HepG2 (cell line): ENCODE measurements at regions not wholly inside any gene's neighbourhood (a gene's known extent, or its start where the extent isn't known, plus 50 kb on each side); places are given as distances from the start of the nearest gene placed in this dataset.

ENCODE experiments used
- ATAC-seq: fragments of 200-7000 bp; cut with Tn5 transposase; 3 replicates; pipeline ENCODE4 v1.9.1; 2020; ENCODE audit warnings: mild to moderate bottlenecking, moderate library complexity
- BruUV-seq: library from RNA; stranded (reverse); fragments of 400-500 nt; replicated peaks from 2 replicates; lab custom pipeline; 2021; lab: Mats Ljungman, UMichigan
- CTCF ChIA-PET: fragments of 300-600 bp; formaldehyde crosslinking; extraction: SDS; loops from one replicate; lab custom pipeline; 2021; ENCODE audit warnings: low total read pairs, inconsistent platforms, low intra/inter-chr PET ratio; lab: Yijun Ruan, JAX
- POLR2A ChIA-PET: fragments of 350-600 bp; sonication (Branson Sonifier 250); formaldehyde crosslinking; loops from one replicate; lab custom pipeline; 2020; ENCODE audit warnings: antibody characterized with exemption, inconsistent platforms; lab: Yijun Ruan, JAX
- DNase-seq: peaks from one replicate; pipeline ENCODE4 v3.0.0-alpha.2; 2015; ENCODE audit warnings: low spot score
- FAIRE-seq: peaks from 3 replicates; lab custom pipeline; 2011; peaks lifted over from hg19 to GRCh38; lab: Jason Lieb, UNC
- H2AFZ ChIP-seq: one replicate; pipeline ENCODE4 v1.6.1; 2011; ENCODE audit warnings: low read length, inconsistent platforms
- H3K27ac ChIP-seq: fragments of 300-600 bp; 3 replicates; pipeline ENCODE4 v1.8.0; 2011; ENCODE audit warnings: mixed run types, mild to moderate bottlenecking, mixed read lengths, low read length, inconsistent platforms; ENCODE audit not compliant: insufficient read depth; ENCODE audit errors: extremely low read length
- H3K27me3 ChIP-seq, 2 experiments: fragments of 200-600 bp in 1 of 2; 2 replicates in 1 of 2; 3 replicates in 1 of 2; pipeline versions ENCODE4 v1.6.0 to v1.8.0; 2011; ENCODE audit warnings: low read length in 2 of 2, mild to moderate bottlenecking in 2 of 2, moderate library complexity in 2 of 2, inconsistent platforms in 1 of 2; ENCODE audit not compliant: insufficient read depth in 2 of 2, control insufficient read depth in 1 of 2
- H3K36me3 ChIP-seq, 2 experiments: fragments of 200-600 bp in 1 of 2; replicated peaks in 1 of 2; 2 replicates in 1 of 2; 3 replicates in 1 of 2; pipeline versions ENCODE4 v1.5.1 to v1.8.0; 2011; ENCODE audit warnings: low read length in 2 of 2, inconsistent platforms in 1 of 2; ENCODE audit not compliant: insufficient read depth in 2 of 2, control insufficient read depth in 1 of 2
- H3K4me1 ChIP-seq: 2 replicates; pipeline ENCODE4 v1.5.1; 2012; ENCODE audit warnings: low read length, inconsistent platforms; ENCODE audit not compliant: insufficient read depth
- H3K4me2 ChIP-seq: 2 replicates; pipeline ENCODE4 v1.6.0; 2011; ENCODE audit warnings: low read depth, low read length, inconsistent platforms
- H3K4me3 ChIP-seq, 3 experiments: fragments of 200-600 bp in 1 of 3; sonication (generic), shearing (Covaris generic) in 1 of 3; replicated peaks in 1 of 3; 2 replicates each; pipeline ENCODE4 v1.5.1; 2011 to 2016; ENCODE audit warnings: low read length in 3 of 3, inconsistent platforms in 2 of 3, low read depth in 2 of 3, mild to moderate bottlenecking in 2 of 3, control low read depth in 1 of 3, mixed read lengths in 1 of 3; ENCODE audit not compliant: insufficient read depth in 1 of 3
- H3K79me2 ChIP-seq: one replicate; pipeline ENCODE4 v1.6.1; 2011; ENCODE audit warnings: low read length, inconsistent platforms; ENCODE audit not compliant: insufficient read depth
- H3K9ac ChIP-seq: 2 replicates; pipeline ENCODE4 v1.6.0; 2011; ENCODE audit warnings: mild to moderate bottlenecking, low read depth, low read length, inconsistent platforms; ENCODE audit not compliant: insufficient read depth
- H3K9me3 ChIP-seq: 2 replicates; pipeline ENCODE4 v1.5.1; 2012; ENCODE audit warnings: mild to moderate bottlenecking, low read length
- H4K20me1 ChIP-seq: 2 replicates; pipeline ENCODE4 v1.6.0; 2011; ENCODE audit warnings: inconsistent platforms, mild to moderate bottlenecking, low read length, moderate library complexity; ENCODE audit not compliant: insufficient read depth
- EED ChIP-seq: sonication (generic); formaldehyde crosslinking; IDR thresholded peaks from 2 replicates; pipeline ENCODE4 v1.5.0; 2020; ENCODE audit warnings: mild to moderate bottlenecking, missing genetic modification reagents
- HCFC1 ChIP-seq: fragments of 150-350 bp; IDR thresholded peaks from 2 replicates; pipeline ENCODE4 v1.6.1; 2014; ENCODE audit warnings: low read depth, low read length
- NFKB2 ChIP-seq: sonication (generic); formaldehyde crosslinking; IDR thresholded peaks from 2 replicates; pipeline ENCODE4 v1.4.0; 2020; ENCODE audit warnings: missing genetic modification reagents, borderline replicate concordance
- ZNF34 ChIP-seq: sonication (generic); formaldehyde crosslinking; IDR thresholded peaks from 2 replicates; pipeline ENCODE4 v1.4.0; 2020; ENCODE audit warnings: mild to moderate bottlenecking, missing genetic modification reagents, borderline replicate concordance
- ZNF558 ChIP-seq: sonication (generic); formaldehyde crosslinking; IDR thresholded peaks from 2 replicates; pipeline ENCODE4 v1.9.0; 2022; ENCODE audit warnings: mild to moderate bottlenecking, missing genetic modification reagents, borderline replicate concordance
- ZNF577 ChIP-seq: sonication (generic); formaldehyde crosslinking; IDR thresholded peaks from 2 replicates; pipeline ENCODE4 v1.4.0; 2020; ENCODE audit warnings: mild to moderate bottlenecking, low read depth, missing genetic modification reagents, borderline replicate concordance
- ZNF75D ChIP-seq: sonication (generic); formaldehyde crosslinking; IDR thresholded peaks from 2 replicates; pipeline ENCODE4 v1.8.1; 2023; ENCODE audit warnings: missing genetic modification reagents, mild to moderate bottlenecking, borderline replicate concordance
- WGBS: methylation state at CpG from one replicate; pipeline ENCODE4 v1.1.6; 2017; ENCODE audit warnings: low lambda C conversion rate; 5-methylcytosine and 5-hydroxymethylcytosine counted together
- in situ Hi-C: cut with HindIII; loops from 2 replicates; pipeline ENCODE4 v1.10.0; 2017; ENCODE audit warnings: low pct_unique_long_range_greater_than_20kb; ENCODE audit not compliant: extremely low pct_ligation_motif_present
- intact Hi-C: fragments of 100-400 bp; cut with micrococcal nuclease; formaldehyde crosslinking; loops from one replicate; pipeline ENCODE4 v1.10.0; 2022; ENCODE audit not compliant: unreplicated experiment
- TF ChIP-seq, protein P1 (sequence below): sonication (generic); formaldehyde crosslinking; IDR thresholded peaks from 2 replicates; pipeline ENCODE4 v1.4.0; 2020; ENCODE audit warnings: missing genetic modification reagents
- TF ChIP-seq, protein P2 (sequence below): sonication (generic); formaldehyde crosslinking; conservative IDR thresholded peaks from 2 replicates; pipeline ENCODE4 v1.8.0; 2022; ENCODE audit warnings: low read depth, missing genetic modification reagents
- TF ChIP-seq, protein P3 (sequence below), 2 experiments: sonication (generic) in 1 of 2; formaldehyde crosslinking in 1 of 2; IDR thresholded peaks; 2 replicates each; pipeline versions ENCODE4 v1.6.1 to v1.9.0; 2014 to 2022; ENCODE audit warnings: antibody characterized with exemption in 1 of 2, borderline replicate concordance in 1 of 2, inconsistent platforms in 1 of 2, low read depth in 1 of 2, missing genetic modification reagents in 1 of 2
- TF ChIP-seq, protein P4 (sequence below): IDR thresholded peaks from 2 replicates; pipeline ENCODE4 v1.6.1; 2018; ENCODE audit warnings: missing genetic modification reagents
- TF ChIP-seq, protein P5 (sequence below): sonication (generic); formaldehyde crosslinking; IDR thresholded peaks from 2 replicates; pipeline ENCODE4 v1.4.0; 2020; ENCODE audit warnings: mild to moderate bottlenecking, missing genetic modification reagents, borderline replicate concordance

DNA sequence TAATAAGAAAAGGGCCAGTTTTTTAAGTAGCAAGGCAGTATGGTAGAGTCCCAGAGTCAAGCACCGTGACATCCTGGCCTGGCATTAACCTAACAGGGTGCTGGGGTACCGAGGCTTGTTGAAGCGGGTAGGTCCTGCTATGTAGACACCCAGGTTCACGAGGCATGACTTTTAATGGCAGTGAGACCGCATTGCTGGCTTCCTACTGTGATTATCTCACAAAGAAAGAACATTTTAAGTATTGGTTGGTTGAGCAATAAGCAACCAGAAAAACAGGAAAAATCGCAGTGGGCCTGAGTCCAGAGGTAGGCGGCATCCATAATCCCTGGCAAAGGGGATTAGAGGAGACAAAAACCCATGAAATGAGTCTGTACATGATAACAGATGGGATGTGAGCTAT, 927.9 kb upstream of the ACVR2A start:
- in situ Hi-C loops = no loop called here
- POLR2A ChIA-PET = no interaction called here
- no peak overlapping the region for H3K9ac ChIP-seq
- CTCF ChIA-PET = no interaction called here
- no TSS peak for BruUV-seq
- H2AFZ ChIP-seq = no peak overlapping the region
- no peaks in the 10 kb centered on the region for H3K79me2 ChIP-seq
- no peak overlapping the region for H3K27ac ChIP-seq
- DNase-seq (no peak), FAIRE-seq (no peak), ATAC-seq (no peak)
- H3K27me3 ChIP-seq = no peaks in the 10 kb centered on the region
- no peaks in the 10 kb centered on the region for H3K36me3 ChIP-seq
- intact Hi-C loops = no loop called here
- no peaks in the 10 kb centered on the region for H4K20me1 ChIP-seq
- WGBS = 5% methylated on average over 7 of the region's 7 CpGs
- H3K4me1 ChIP-seq = no peaks in the 10 kb centered on the region
- H3K4me2 ChIP-seq = no peak overlapping the region
- no peak overlapping the region for H3K4me3 ChIP-seq
- H3K9me3 ChIP-seq = no peaks in the 10 kb centered on the region
- TF ChIP-seq, protein P1, sequence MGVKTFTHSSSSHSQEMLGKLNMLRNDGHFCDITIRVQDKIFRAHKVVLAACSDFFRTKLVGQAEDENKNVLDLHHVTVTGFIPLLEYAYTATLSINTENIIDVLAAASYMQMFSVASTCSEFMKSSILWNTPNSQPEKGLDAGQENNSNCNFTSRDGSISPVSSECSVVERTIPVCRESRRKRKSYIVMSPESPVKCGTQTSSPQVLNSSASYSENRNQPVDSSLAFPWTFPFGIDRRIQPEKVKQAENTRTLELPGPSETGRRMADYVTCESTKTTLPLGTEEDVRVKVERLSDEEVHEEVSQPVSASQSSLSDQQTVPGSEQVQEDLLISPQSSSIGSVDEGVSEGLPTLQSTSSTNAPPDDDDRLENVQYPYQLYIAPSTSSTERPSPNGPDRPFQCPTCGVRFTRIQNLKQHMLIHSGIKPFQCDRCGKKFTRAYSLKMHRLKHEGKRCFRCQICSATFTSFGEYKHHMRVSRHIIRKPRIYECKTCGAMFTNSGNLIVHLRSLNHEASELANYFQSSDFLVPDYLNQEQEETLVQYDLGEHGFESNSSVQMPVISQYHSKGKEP (CRISPR knock-in tag) = no peak
- TF ChIP-seq, protein P2, sequence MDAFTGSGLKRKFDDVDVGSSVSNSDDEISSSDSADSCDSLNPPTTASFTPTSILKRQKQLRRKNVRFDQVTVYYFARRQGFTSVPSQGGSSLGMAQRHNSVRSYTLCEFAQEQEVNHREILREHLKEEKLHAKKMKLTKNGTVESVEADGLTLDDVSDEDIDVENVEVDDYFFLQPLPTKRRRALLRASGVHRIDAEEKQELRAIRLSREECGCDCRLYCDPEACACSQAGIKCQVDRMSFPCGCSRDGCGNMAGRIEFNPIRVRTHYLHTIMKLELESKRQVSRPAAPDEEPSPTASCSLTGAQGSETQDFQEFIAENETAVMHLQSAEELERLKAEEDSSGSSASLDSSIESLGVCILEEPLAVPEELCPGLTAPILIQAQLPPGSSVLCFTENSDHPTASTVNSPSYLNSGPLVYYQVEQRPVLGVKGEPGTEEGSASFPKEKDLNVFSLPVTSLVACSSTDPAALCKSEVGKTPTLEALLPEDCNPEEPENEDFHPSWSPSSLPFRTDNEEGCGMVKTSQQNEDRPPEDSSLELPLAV (CRISPR knock-in tag) = no peak
- TF ChIP-seq ZNF577 = no peak
- TF ChIP-seq, protein P3, sequence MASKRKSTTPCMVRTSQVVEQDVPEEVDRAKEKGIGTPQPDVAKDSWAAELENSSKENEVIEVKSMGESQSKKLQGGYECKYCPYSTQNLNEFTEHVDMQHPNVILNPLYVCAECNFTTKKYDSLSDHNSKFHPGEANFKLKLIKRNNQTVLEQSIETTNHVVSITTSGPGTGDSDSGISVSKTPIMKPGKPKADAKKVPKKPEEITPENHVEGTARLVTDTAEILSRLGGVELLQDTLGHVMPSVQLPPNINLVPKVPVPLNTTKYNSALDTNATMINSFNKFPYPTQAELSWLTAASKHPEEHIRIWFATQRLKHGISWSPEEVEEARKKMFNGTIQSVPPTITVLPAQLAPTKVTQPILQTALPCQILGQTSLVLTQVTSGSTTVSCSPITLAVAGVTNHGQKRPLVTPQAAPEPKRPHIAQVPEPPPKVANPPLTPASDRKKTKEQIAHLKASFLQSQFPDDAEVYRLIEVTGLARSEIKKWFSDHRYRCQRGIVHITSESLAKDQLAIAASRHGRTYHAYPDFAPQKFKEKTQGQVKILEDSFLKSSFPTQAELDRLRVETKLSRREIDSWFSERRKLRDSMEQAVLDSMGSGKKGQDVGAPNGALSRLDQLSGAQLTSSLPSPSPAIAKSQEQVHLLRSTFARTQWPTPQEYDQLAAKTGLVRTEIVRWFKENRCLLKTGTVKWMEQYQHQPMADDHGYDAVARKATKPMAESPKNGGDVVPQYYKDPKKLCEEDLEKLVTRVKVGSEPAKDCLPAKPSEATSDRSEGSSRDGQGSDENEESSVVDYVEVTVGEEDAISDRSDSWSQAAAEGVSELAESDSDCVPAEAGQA (IDR thresholded peaks at IDR 0.05; ENCODE audit: low read depth) = no peak
- TF ChIP-seq, protein P3 (CRISPR knock-in tag; IDR thresholded peaks at IDR 0.05; ENCODE audit: borderline replicate concordance) = no peak
- TF ChIP-seq HCFC1 = no peak
- no peak for TF ChIP-seq ZNF75D
- no peak for TF ChIP-seq ZNF558 (CRISPR knock-in tag)
- TF ChIP-seq, protein P4, sequence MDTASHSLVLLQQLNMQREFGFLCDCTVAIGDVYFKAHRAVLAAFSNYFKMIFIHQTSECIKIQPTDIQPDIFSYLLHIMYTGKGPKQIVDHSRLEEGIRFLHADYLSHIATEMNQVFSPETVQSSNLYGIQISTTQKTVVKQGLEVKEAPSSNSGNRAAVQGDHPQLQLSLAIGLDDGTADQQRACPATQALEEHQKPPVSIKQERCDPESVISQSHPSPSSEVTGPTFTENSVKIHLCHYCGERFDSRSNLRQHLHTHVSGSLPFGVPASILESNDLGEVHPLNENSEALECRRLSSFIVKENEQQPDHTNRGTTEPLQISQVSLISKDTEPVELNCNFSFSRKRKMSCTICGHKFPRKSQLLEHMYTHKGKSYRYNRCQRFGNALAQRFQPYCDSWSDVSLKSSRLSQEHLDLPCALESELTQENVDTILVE = no peak
- TF ChIP-seq EED (CRISPR knock-in tag) = no peak
- TF ChIP-seq NFKB2 (CRISPR knock-in tag) = no peak
- TF ChIP-seq, protein P5, sequence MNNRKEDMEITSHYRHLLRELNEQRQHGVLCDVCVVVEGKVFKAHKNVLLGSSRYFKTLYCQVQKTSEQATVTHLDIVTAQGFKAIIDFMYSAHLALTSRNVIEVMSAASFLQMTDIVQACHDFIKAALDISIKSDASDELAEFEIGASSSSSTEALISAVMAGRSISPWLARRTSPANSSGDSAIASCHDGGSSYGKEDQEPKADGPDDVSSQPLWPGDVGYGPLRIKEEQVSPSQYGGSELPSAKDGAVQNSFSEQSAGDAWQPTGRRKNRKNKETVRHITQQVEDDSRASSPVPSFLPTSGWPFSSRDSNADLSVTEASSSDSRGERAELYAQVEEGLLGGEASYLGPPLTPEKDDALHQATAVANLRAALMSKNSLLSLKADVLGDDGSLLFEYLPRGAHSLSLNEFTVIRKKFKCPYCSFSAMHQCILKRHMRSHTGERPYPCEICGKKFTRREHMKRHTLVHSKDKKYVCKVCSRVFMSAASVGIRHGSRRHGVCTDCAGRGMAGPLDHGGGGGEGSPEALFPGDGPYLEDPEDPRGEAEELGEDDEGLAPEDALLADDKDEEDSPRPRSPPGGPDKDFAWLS = no peak
- TF ChIP-seq ZNF34 (CRISPR knock-in tag) = no peak
